CD4-positive, alpha-beta T cell treated with Interferon alpha-2 for 1 hour (primary cell): ENCODE measurements at regions not wholly inside any gene's neighbourhood (a gene's known extent, or its start where the extent isn't known, plus 50 kb on each side); places are given as distances from the start of the nearest gene placed in this dataset.

Source experiments
- DNase-seq, 2 donors: peaks; one replicate each; pipeline ENCODE4 v3.0.0-alpha.2; 2020 to 2022

- no peak for DNase-seq
Measured at GRCh38 chr14:95410838-95411237, 91.1 kb upstream of the CLMN start.

DNA sequence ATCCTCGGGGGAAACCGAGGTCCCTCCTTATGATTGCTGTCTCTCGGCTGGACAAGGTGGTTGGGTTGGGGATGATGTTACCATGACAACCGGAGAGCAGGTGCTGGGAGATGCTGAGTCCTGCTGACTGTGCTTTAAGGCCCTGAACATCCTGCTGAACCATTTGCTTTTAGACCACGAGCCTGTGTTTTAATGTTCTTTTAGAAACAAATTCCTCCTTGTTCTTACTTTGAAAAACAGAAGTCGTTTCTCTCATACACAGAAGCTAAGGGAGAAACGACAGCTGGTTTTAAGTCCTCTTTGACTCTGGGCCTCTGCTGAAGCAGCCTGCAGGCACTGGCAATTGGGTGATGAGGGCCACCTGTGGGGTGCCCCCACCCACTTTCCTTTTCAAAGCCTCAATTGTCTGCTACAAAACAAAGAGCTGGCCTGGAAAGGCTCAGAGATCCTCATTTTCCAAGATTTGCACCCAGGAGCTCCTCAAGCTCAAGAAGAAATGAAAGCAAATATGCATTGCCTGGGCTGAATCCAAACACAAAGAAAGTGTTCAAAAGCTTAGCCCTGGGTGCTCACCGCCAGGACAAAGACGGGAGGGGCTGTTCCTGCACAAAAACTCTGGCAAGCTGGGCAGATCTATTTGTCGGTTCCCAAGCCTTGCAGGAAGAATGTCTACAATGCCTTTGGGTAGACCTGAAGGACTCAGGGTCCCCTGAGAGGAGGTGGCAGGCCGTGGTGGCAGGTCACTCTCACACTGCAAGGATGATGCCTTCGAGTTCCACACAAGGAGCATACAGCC is 90.0 kb upstream of the CLMN start:
- DNase-seq: no peak

- DNase-seq: no peak
Measured at GRCh38 chr14:95408731-95409476, 89.2 kb upstream of the CLMN start.

GRCh38 chr14:95407354-95407753 is 87.6 kb upstream of the CLMN start:
- DNase-seq: no peak

DNA sequence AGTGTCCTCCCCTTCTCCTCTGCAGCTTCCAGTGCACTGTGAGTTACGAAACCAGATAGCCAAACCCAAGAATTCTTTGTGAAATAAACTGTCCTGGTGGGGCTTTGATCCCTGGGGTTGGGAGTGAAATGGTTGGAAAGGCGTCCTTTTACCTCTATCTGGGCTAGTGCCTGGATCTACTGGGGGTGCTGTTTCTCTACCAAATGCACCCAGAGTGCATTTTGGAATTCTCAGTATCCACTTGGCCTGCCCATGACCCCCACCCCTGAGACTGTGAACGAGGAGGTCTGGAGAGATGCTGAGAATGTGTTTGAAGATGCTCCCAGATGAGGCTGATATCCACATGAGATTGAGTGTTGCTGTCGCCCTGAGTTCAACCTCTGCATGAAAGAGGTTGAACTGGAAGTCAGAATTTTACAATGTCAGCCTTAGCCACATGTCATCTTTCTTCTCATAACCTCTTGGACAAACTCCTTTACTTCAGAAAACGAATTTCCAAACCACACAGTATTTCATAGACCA is 87.1 kb upstream of the CLMN start:
- no peak for DNase-seq

- no peak for DNase-seq
Measured at GRCh38 chr14:95404583-95404982, 84.9 kb upstream of the CLMN start.

GRCh38 chr14:95402578-95402977 is 82.9 kb upstream of the CLMN start:
- no peak for DNase-seq

DNA sequence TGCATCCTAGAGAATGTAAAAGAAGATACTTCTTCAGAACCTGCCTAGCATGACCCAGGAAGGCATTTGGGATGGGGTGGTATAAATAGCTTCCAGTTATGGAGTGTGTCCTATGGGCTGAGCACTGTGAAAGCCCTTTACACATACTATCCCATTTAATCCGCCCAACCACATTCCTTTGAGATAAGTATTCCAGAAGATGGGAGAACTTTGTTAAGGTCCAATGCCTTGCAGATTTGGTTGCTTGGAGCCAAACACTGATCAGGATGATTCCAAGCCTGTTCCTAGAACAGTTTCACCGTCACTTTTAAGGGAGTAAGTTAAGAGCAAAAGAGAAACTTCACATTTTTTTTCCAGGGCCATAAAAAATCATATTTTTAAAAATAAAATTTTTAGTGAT is 82.5 kb upstream of the CLMN start:
- no peak for DNase-seq

- no peak for DNase-seq
Measured at GRCh38 chr14:95398630-95399547, 79.2 kb upstream of the CLMN start.

DNA sequence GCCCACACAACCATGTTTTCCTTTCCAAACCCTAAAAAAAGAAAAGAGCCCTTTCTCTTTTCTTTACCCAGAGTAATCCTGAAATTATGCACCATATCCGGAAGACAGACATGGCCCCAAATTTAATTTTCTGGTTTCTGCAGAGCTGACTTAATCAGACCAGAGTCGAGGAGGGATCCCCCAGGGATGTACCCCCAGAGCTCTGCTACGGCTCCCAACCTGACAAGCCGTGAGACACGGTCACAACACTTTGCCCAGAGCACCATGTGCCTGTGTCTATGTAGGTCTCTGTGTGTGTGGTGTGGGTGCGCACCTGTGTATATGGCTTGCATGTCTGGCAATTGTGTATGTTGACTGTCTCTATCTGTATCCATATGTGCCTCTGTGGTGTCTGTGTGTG is 77.6 kb upstream of the CLMN start:
- DNase-seq: no peak

GRCh38 chr14:95396221-95396620 is 76.5 kb upstream of the CLMN start:
- no peak for DNase-seq

GRCh38 chr14:95395098-95395737 is 75.5 kb upstream of the CLMN start:
- DNase-seq: no peak

DNA sequence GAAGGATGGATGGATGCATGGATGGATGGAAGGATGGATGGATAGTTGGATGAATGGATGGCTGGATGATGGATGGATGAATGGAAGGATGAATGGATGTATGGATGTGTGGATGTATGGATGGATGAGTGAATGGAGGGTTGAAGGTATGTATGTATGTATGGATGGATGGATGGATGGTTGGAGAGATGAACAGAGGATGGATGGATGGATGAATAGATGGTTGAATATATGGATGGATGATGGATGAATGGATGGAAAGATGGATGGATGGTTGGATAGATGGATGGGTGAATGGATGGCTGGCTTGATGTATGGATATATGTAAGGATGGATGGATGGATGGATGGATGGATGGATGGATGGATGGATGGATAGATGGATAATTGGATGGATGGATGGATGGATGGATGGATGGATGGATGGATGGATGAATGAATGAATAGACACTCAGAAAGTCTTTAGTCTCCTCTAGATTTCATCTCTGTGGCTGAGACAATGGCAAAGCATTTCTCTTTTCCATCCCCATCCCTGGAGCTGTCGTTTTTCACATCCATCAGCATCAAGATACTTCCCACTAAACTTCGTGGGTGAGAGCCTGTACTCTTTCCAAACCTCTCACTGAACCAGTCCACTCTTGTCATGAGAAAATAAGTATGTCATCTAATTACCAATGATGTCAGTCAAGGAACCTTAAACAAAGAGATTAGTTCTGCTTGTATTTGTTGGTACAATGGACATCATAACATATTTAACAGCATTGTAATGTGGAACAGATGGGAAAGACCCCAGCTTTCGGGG is 74.8 kb upstream of the CLMN start:
- DNase-seq: no peak

DNA sequence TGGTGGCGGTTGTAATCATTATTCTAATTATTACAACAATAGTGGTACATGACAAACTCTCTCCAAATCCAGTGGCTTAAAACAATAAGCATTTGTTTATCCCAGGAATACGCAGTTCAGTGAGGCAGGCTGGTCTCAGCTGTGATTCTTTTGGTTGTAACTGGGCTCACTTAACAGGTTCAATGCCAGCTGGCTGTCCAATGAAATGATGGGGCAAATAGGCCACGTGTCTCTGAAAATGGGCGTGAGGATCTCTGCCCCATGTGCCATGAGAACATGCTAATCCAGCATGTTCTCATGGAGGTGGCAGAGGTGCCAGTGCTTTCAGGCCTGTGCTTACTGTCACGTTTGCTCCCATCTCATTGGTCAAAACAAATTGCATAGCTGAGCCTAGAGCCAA is 73.1 kb upstream of the CLMN start:
- DNase-seq: no peak

DNA sequence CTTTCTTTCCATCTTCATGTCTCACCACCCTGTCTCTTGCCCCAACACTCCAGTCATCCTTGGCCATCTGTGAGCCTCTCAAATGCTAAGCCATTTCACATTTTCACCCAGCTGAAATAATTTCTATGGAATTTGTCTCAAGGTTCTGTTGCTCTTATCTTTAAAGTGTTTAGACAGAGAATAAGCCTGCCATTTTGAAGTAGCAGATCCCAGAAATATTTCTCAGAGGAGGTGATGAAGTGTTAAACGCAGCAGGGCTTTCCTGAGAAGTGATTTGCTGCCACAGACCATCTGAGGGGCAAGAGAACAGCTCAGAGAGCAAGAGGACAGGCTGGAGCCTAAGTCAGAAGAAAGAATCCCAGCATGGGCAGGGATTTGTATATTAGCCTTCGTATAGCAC is 71.6 kb upstream of the CLMN start:
- DNase-seq: no peak

DNA sequence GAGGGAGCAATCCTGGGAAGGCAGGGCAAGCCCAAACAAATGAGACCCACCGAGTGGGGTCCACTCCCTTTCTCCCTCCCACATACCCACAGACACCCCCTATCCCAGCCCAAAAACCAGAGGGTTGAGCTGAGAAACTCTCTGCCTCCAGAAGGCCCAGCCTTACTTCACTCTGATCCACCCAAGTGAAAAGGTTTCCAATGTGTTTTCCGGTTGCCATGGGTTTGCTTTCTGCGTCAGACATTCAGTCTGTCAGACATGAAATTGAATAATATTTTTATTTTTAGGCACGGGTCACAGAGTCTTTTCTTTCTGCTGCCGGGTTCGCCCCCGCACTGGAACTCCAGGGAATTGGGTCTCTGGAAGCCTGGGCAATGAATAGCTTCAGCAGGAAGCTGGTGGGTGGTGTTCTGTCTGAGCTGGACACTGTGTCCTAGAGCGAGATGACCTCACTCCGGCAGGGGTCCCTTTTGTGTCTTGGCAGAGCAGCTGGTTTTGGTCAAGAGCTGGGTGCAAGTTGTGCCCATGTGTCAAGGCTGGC is 69.8 kb upstream of the CLMN start:
- no peak for DNase-seq

- no peak for DNase-seq
Measured at GRCh38 chr14:95388699-95389098, 69.0 kb upstream of the CLMN start.

- no peak for DNase-seq
Measured at GRCh38 chr14:95387826-95388445, 68.2 kb upstream of the CLMN start.

DNA sequence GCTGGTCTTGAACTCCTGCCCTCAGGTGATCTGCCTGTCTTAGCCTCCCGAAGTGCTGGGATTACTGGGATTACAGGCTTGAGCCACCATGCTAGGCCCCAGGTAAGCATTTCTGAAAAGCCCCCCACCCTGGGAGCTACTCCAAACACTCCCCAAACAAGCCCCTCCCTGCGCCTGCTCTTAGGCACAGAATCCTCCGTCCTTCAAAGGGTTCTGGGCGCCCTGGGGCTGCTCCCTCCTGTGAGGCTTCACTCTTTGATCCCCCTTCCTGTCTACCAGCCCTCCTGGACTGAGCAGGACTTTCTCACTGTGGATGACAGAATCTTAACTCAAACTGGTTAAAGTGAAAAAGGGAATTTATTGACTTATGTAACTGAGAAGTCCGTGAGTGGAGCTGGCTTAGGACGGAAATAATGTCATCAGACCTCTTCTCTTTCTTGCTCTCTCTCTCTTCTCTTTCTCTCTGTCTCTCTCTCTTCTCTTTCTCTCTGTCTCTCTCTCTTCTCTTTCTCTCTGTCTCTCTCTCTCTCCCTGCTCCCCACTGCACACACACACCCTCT is 66.9 kb upstream of the CLMN start:
- DNase-seq: no peak

DNA sequence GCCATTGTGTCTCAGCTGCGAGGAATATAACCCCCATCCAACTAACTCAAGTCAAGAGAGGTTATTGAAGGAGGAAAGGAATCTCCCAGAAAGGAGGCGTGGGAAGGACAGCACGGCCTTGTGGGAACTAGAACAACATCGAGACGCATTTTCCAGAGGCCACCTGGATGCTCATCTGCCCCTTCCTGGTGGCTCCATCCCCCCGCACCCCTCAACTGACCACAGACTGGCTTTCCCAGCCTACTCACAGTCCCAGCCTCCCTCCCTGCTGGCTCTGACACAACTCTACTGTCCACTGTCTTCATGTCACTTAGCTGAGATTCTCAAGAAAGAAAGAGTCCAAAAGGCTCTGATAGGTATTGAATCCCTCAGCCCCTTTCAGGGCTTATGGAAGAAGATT is 66.0 kb upstream of the CLMN start:
- DNase-seq: no peak

GRCh38 chr14:95382747-95383146 is 63.0 kb upstream of the CLMN start:
- no peak for DNase-seq
